NCI-H1417 (cell line): ENCODE measurements at regions not wholly inside any gene's neighbourhood (a gene's known extent, or its start where the extent isn't known, plus 50 kb on each side); places are given as distances from the start of the nearest gene placed in this dataset.

Source experiments
- DNase-seq, 3 experiments: peaks; one replicate each; lab custom pipeline; 2025; lab: John Stamatoyannopoulos, UW

DNA sequence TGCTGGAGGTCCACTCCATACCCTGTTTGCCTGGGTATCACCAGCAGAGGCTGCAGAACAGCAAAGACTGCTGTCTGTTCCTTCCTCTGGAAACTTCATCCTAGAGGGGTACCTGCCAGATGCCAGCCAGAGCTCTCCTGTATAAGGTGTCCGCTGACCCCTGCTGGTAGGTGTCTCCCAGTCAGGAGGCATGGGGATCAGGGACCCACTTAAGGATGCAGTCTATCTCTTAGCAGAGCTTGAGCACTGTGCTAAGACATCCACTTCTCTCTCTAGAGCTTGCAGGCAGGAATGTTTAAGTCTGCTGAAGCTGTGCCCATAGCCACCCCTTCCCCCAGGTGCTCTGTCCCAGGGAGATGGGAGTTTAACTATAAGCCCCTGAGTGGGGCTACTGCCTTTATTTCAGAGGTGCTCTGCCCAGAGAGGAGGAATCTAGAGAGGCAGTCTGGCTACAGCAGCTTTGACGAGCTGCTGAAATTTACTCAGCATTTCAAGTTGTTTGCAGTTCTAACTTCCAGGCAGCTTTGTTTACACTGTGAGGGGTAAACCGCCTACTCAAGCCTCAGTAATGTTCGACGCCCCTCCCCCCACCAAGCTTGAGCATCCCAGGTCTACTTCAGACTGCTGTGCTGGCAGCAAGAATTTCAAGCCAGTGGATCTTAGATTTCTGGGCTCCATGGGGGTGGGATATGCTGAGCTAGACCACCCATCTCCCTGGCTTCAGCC is 74.5 kb upstream of the GORAB start:
- peak in 2 of 3 experiments; percentile 25 to 41 for DNase-seq

DNA sequence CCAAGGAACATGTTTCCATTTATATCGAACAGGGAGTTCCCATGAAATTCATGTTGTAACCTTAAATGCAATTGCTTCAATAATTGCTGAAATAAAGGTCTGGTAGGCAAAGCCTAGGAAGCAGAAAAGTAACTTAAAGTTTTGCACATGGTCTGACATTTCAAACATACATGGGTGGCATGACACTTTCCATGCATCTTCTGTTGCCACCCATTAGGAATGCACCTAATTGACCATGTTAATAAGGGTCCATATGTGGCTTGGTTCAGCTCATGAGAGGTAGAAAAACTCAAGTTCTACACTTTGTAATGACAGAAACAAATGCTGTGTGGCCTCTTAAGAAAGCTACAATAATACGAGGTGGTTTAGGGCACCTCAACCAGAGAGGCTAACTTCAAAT is 72.0 kb upstream of the GORAB start:
- DNase-seq: peak in 2 of 3 experiments; percentile 13 to 51

DNA sequence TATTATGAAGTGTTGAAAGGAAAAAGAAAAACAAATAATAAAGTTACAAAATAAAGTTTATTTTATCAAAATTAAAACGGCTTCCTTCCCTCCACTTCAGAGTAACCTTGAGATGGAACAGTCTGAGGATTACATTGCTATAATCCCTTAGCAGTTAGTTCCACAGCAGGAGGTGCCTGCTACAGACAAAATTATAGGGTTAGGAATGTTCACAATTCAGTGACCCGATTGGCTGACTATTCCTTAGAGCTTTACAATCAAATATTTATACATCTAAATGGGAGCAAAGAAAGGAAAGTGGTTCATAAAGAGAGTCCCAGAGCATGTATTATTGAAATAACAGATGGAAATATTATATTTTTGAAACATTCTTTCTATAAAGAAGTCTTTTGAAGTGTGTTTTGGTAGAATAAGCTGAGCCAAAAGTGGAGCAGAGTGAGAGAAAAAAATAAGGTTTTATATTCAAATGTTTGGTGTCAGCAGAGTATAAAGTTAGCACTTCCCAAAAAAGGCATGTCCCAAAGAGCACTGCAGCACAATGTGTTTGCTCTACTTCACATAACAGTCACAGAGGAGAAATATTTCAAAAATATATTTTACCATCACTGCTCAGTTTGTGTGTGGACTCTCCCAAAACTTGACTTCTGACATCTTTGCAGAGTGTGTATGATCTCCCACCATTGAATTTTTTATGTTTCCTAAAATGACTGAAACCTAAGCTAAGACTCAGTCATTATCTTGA is 71.4 kb upstream of the GORAB start:
- DNase-seq: peak in 2 of 3 experiments; percentile 17 to 62

DNA sequence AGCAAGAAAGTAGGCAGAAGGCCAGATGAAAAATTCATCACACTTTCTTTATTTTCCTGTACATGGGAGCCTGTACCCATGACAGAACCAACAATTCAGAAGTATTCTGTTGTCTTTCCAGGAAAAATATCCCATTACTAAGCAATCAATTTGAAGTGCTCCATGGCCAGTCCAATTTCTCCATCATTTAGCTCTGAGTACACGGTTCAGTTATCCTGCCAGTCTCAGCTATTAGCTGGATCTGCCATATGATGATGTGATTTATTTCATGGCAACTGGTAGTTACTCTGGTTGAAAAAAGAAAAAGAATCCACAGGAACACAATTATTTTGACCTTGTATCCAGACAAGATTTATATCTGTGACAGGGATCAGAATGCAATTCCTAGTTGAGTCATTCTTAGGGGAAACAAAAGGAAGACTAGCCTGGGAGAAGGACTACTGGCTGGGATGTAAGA is 70.6 kb upstream of the GORAB start:
- peak in 2 of 3 experiments; percentile 36 to 61 for DNase-seq

GRCh38 chr1:170461762-170462384 is 70.1 kb upstream of the GORAB start:
- DNase-seq: no peak

DNA sequence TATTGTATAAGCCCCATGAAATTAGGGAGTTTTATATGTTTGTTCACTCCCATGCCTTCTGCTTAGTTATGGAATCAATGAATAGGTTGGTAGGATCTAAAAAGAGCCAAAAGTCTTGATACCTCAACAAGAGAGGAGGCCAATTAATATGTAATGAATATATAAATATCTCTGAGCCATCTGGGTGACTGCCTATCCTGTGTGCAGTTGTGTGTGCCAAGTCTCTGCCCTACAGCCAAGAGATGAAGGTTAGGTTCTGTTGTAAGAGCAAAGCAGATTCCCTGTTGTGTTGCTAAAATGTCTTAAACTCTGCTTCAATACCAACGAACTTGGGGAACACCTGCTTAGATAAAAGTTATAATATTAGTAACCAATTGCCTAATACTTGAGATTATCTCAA is 61.8 kb upstream of the GORAB start:
- DNase-seq: no peak

GRCh38 chr1:170471398-170472053 is 60.4 kb upstream of the GORAB start:
- DNase-seq: no peak

DNA sequence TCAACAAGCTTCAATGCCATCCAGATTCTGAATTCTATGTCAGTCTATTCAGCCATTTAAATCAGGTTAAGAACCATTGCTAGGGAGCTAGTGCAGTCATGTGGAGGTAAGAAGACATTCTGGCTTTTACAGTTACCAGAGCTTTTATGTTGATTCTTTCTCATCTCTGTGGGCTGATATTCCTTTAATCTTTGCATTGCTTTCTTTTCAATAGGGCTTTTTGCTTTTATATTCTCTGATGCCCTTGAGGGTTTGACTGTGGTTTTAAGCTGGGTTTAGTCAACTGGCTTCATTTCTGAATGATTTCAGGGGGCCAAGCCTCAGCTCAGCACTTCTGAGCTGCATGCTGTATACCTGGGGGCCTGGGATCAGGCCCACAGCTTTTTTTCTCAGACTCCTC is 51.0 kb upstream of the GORAB start:
- DNase-seq: no peak
